GM23338 (cell line): ENCODE measurements at regions not wholly inside any gene's neighbourhood (a gene's known extent, or its start where the extent isn't known, plus 50 kb on each side); places are given as distances from the start of the nearest gene placed in this dataset.

Experiments used
- ATAC-seq: fragments of 200-7000 bp; cut with Tn5 transposase; 3 replicates; pipeline ENCODE4 v1.9.1; 2020
- DNase-seq: peaks from one replicate; pipeline ENCODE4 v3.0.0-alpha.2; 2015; ENCODE audit warnings: low spot score
- H2AFZ ChIP-seq: fragments of 200-600 bp; sonication (generic); 2 replicates; pipeline ENCODE4 v1.8.0; 2016; ENCODE audit warnings: antibody characterized with exemption, mild to moderate bottlenecking, moderate library complexity
- H3F3A ChIP-seq: fragments of 200-600 bp; sonication (generic); replicated peaks from 2 replicates; pipeline ENCODE4 v1.8.0; 2017; ENCODE audit warnings: antibody characterized with exemption, mixed run types, low read depth
- H3K27ac ChIP-seq: fragments of 200-600 bp; sonication (generic); 2 replicates; pipeline ENCODE4 v1.6.1; 2016; ENCODE audit warnings: low read depth
- H3K27me3 ChIP-seq: fragments of 200-600 bp; sonication (generic); 2 replicates; pipeline ENCODE4 v1.8.0; 2016; ENCODE audit warnings: mild to moderate bottlenecking, mixed run types, moderate library complexity; ENCODE audit not compliant: insufficient read depth
- H3K36me3 ChIP-seq: fragments of 200-600 bp; sonication (generic); 2 replicates; pipeline ENCODE4 v1.8.0; 2016; ENCODE audit warnings: mild to moderate bottlenecking; ENCODE audit not compliant: insufficient read depth
- H3K4me1 ChIP-seq: fragments of 200-600 bp; sonication (generic); 2 replicates; pipeline ENCODE4 v1.8.0; 2016; ENCODE audit warnings: mild to moderate bottlenecking, moderate library complexity; ENCODE audit not compliant: insufficient read depth
- H3K4me2 ChIP-seq: fragments of 200-600 bp; sonication (generic); 2 replicates; pipeline ENCODE4 v1.7.1; 2017; ENCODE audit warnings: mixed run types
- H3K4me3 ChIP-seq: fragments of 200-600 bp; sonication (generic); 2 replicates; pipeline ENCODE4 v1.6.1; 2016; ENCODE audit warnings: mixed run types
- H3K79me2 ChIP-seq: fragments of 200-600 bp; sonication (generic); replicated peaks from 2 replicates; pipeline ENCODE4 v1.8.0; 2017; ENCODE audit warnings: mild to moderate bottlenecking; ENCODE audit not compliant: insufficient read depth
- H3K9me2 ChIP-seq: fragments of 200-600 bp; sonication (generic); 2 replicates; pipeline ENCODE4 v1.8.0; 2017; ENCODE audit not compliant: insufficient read depth
- H4K20me1 ChIP-seq: fragments of 200-600 bp; sonication (generic); replicated peaks from 2 replicates; pipeline ENCODE4 v1.8.0; 2017; ENCODE audit warnings: mild to moderate bottlenecking; ENCODE audit not compliant: insufficient read depth
- H3K27ac Mint-ChIP-seq: 2 replicates; pipeline ENCODE4 v1.8.0; 2020; ENCODE audit warnings: inconsistent platforms, mild to moderate bottlenecking, moderate library complexity, mixed read lengths
- H3K27me3 Mint-ChIP-seq: 3 replicates; pipeline ENCODE4 v1.8.0; 2022; ENCODE audit warnings: low read depth, mild to moderate bottlenecking, moderate library complexity, mixed read lengths, inconsistent platforms; ENCODE audit not compliant: insufficient read depth, poor library complexity
- H3K36me3 Mint-ChIP-seq: 3 replicates; pipeline ENCODE4 v1.8.0; 2021; ENCODE audit warnings: low read depth, mild to moderate bottlenecking, inconsistent platforms, moderate library complexity, mixed read lengths
- H3K4me1 Mint-ChIP-seq: 3 replicates; pipeline ENCODE4 v1.8.0; 2020; ENCODE audit warnings: mild to moderate bottlenecking, inconsistent platforms, mixed read lengths
- H3K4me3 Mint-ChIP-seq: 3 replicates; pipeline ENCODE4 v1.8.0; 2021; ENCODE audit warnings: moderate library complexity, mild to moderate bottlenecking, inconsistent platforms, mixed read lengths
- H3K9me3 Mint-ChIP-seq: 3 replicates; pipeline ENCODE4 v1.8.0; 2020; ENCODE audit warnings: moderate library complexity, mild to moderate bottlenecking, inconsistent platforms, mixed read lengths
- EZH2 ChIP-seq: fragments of 200-600 bp; sonication (generic); IDR thresholded peaks from one replicate; pipeline ENCODE4 v1.8.0; 2017; ENCODE audit warnings: antibody characterized with exemption, mild to moderate bottlenecking, low read depth; ENCODE audit not compliant: unreplicated experiment
- JUNB ChIP-seq: IDR thresholded peaks from one replicate; pipeline ENCODE4 v1.6.1; 2016; ENCODE audit warnings: antibody characterized with exemption; ENCODE audit not compliant: unreplicated experiment
- NANOG ChIP-seq: IDR thresholded peaks from 2 replicates; pipeline ENCODE4 v1.6.1; 2016; ENCODE audit warnings: antibody characterized with exemption, borderline replicate concordance
- POLR2AphosphoS5 ChIP-seq: IDR thresholded peaks from 2 replicates; pipeline ENCODE4 v1.6.1; 2016; ENCODE audit warnings: antibody characterized with exemption, low read depth
- STAT1 ChIP-seq: IDR thresholded peaks from one replicate; pipeline ENCODE4 v1.6.1; 2016; ENCODE audit warnings: antibody characterized with exemption; ENCODE audit not compliant: unreplicated experiment
- ZNF331 ChIP-seq: fragments of 250-450 bp; sonication (Bioruptor Pico); IDR thresholded peaks from 2 replicates; pipeline ENCODE4 v1.5.0; 2020; ENCODE audit warnings: low read depth, mild to moderate bottlenecking, moderate library complexity
- TF ChIP-seq, protein P1 (sequence below): IDR thresholded peaks from one replicate; pipeline ENCODE4 v1.6.1; 2018; ENCODE audit warnings: antibody characterized with exemption; ENCODE audit not compliant: unreplicated experiment
- TF ChIP-seq, protein P2 (sequence below), 2 experiments: fragments of 200-600 bp in 1 of 2; sonication (generic) in 1 of 2; conservative IDR thresholded peaks; 2 replicates each; pipeline versions ENCODE4 v1.5.1 to v1.6.1; 2016 to 2017; ENCODE audit warnings: antibody characterized with exemption in 2 of 2, low read depth in 2 of 2, mild to moderate bottlenecking in 2 of 2, moderate library complexity in 1 of 2
- TF ChIP-seq, protein P3 (sequence below): IDR thresholded peaks from 2 replicates; pipeline ENCODE4 v1.6.1; 2016; ENCODE audit warnings: antibody characterized with exemption
- TF ChIP-seq, protein P4 (sequence below): fragments of 250-450 bp; sonication (Bioruptor Pico); IDR thresholded peaks from 2 replicates; pipeline ENCODE4 v1.5.0; 2020; ENCODE audit warnings: mild to moderate bottlenecking, moderate library complexity

DNA sequence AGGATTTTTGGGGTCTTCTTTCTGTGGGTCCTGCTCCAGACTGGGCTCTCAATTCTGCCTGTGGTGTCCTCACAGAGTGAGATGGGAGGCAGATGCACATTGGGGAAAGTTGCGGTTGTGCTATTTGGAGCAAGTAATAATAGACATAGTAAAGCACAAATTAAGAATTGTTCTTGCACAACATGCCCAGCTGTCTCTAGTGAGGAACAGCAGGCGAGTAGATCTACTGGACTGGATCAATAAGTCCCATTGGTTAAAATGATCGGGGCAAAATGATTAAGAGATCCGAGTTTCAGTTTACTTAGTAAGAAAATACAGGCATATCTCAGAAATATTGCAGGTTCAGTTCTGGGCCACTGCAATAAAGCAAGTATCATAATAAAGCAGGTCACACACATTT lies 448.3 kb upstream of the PROX1 start (continued):
- TF ChIP-seq, protein P1, sequence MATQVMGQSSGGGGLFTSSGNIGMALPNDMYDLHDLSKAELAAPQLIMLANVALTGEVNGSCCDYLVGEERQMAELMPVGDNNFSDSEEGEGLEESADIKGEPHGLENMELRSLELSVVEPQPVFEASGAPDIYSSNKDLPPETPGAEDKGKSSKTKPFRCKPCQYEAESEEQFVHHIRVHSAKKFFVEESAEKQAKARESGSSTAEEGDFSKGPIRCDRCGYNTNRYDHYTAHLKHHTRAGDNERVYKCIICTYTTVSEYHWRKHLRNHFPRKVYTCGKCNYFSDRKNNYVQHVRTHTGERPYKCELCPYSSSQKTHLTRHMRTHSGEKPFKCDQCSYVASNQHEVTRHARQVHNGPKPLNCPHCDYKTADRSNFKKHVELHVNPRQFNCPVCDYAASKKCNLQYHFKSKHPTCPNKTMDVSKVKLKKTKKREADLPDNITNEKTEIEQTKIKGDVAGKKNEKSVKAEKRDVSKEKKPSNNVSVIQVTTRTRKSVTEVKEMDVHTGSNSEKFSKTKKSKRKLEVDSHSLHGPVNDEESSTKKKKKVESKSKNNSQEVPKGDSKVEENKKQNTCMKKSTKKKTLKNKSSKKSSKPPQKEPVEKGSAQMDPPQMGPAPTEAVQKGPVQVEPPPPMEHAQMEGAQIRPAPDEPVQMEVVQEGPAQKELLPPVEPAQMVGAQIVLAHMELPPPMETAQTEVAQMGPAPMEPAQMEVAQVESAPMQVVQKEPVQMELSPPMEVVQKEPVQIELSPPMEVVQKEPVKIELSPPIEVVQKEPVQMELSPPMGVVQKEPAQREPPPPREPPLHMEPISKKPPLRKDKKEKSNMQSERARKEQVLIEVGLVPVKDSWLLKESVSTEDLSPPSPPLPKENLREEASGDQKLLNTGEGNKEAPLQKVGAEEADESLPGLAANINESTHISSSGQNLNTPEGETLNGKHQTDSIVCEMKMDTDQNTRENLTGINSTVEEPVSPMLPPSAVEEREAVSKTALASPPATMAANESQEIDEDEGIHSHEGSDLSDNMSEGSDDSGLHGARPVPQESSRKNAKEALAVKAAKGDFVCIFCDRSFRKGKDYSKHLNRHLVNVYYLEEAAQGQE, result no peak
- TF ChIP-seq, protein P2, sequence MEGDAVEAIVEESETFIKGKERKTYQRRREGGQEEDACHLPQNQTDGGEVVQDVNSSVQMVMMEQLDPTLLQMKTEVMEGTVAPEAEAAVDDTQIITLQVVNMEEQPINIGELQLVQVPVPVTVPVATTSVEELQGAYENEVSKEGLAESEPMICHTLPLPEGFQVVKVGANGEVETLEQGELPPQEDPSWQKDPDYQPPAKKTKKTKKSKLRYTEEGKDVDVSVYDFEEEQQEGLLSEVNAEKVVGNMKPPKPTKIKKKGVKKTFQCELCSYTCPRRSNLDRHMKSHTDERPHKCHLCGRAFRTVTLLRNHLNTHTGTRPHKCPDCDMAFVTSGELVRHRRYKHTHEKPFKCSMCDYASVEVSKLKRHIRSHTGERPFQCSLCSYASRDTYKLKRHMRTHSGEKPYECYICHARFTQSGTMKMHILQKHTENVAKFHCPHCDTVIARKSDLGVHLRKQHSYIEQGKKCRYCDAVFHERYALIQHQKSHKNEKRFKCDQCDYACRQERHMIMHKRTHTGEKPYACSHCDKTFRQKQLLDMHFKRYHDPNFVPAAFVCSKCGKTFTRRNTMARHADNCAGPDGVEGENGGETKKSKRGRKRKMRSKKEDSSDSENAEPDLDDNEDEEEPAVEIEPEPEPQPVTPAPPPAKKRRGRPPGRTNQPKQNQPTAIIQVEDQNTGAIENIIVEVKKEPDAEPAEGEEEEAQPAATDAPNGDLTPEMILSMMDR (conservative IDR thresholded peaks at IDR 0.05; ENCODE audit: low read depth in 2 of 2), result no peak
- TF ChIP-seq, protein P3, sequence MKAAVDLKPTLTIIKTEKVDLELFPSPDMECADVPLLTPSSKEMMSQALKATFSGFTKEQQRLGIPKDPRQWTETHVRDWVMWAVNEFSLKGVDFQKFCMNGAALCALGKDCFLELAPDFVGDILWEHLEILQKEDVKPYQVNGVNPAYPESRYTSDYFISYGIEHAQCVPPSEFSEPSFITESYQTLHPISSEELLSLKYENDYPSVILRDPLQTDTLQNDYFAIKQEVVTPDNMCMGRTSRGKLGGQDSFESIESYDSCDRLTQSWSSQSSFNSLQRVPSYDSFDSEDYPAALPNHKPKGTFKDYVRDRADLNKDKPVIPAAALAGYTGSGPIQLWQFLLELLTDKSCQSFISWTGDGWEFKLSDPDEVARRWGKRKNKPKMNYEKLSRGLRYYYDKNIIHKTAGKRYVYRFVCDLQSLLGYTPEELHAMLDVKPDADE, result no peak

DNA sequence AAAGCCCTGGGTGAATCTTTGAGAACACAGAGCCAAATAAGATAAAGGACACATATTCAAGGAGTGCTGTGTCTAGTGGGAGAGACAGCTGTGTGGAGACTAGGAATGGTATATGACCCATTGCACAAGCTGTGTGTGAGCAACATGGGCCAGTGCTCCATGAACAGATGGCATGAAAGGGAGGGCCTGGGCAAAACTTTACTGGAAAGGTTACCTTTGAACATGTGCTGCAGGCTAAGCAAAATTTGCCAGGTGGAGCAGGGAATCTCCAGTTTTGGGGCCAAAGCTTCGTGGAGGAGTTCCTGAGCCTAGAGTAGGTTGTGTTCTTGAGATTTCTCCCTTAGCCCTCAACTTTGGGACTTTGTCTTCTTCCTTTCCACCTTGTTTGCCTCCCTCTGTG lies 446.1 kb upstream of the PROX1 start:
- Mint-ChIP-seq H3K27ac (no peak overlapping the region), H3K4me3 (no peak overlapping the region), H3K4me1 (no peaks in the 10 kb centered on the region; the same call in 2 of the 3 replicates), H3K27me3 (no peaks in the 10 kb centered on the region), H3K9me3 (no peaks in the 10 kb centered on the region; the same call in 2 of the 3 replicates), H3K36me3 (no peaks in the 10 kb centered on the region)
- peaks cover 5% of the 10 kb centered on the region; the same call in 1 of the 2 replicates for H3K9me2 ChIP-seq
- no peak overlapping the region for H2AFZ ChIP-seq
- H3K4me1 ChIP-seq, result no peaks in the 10 kb centered on the region
- TF ChIP-seq, protein P3, result no peak
- TF ChIP-seq ZNF331 (CRISPR knock-in tag) (no peak), STAT1 (no peak), NANOG (no peak), EZH2 (no peak), JUNB (no peak), POLR2AphosphoS5 (no peak)
- TF ChIP-seq, protein P4, sequence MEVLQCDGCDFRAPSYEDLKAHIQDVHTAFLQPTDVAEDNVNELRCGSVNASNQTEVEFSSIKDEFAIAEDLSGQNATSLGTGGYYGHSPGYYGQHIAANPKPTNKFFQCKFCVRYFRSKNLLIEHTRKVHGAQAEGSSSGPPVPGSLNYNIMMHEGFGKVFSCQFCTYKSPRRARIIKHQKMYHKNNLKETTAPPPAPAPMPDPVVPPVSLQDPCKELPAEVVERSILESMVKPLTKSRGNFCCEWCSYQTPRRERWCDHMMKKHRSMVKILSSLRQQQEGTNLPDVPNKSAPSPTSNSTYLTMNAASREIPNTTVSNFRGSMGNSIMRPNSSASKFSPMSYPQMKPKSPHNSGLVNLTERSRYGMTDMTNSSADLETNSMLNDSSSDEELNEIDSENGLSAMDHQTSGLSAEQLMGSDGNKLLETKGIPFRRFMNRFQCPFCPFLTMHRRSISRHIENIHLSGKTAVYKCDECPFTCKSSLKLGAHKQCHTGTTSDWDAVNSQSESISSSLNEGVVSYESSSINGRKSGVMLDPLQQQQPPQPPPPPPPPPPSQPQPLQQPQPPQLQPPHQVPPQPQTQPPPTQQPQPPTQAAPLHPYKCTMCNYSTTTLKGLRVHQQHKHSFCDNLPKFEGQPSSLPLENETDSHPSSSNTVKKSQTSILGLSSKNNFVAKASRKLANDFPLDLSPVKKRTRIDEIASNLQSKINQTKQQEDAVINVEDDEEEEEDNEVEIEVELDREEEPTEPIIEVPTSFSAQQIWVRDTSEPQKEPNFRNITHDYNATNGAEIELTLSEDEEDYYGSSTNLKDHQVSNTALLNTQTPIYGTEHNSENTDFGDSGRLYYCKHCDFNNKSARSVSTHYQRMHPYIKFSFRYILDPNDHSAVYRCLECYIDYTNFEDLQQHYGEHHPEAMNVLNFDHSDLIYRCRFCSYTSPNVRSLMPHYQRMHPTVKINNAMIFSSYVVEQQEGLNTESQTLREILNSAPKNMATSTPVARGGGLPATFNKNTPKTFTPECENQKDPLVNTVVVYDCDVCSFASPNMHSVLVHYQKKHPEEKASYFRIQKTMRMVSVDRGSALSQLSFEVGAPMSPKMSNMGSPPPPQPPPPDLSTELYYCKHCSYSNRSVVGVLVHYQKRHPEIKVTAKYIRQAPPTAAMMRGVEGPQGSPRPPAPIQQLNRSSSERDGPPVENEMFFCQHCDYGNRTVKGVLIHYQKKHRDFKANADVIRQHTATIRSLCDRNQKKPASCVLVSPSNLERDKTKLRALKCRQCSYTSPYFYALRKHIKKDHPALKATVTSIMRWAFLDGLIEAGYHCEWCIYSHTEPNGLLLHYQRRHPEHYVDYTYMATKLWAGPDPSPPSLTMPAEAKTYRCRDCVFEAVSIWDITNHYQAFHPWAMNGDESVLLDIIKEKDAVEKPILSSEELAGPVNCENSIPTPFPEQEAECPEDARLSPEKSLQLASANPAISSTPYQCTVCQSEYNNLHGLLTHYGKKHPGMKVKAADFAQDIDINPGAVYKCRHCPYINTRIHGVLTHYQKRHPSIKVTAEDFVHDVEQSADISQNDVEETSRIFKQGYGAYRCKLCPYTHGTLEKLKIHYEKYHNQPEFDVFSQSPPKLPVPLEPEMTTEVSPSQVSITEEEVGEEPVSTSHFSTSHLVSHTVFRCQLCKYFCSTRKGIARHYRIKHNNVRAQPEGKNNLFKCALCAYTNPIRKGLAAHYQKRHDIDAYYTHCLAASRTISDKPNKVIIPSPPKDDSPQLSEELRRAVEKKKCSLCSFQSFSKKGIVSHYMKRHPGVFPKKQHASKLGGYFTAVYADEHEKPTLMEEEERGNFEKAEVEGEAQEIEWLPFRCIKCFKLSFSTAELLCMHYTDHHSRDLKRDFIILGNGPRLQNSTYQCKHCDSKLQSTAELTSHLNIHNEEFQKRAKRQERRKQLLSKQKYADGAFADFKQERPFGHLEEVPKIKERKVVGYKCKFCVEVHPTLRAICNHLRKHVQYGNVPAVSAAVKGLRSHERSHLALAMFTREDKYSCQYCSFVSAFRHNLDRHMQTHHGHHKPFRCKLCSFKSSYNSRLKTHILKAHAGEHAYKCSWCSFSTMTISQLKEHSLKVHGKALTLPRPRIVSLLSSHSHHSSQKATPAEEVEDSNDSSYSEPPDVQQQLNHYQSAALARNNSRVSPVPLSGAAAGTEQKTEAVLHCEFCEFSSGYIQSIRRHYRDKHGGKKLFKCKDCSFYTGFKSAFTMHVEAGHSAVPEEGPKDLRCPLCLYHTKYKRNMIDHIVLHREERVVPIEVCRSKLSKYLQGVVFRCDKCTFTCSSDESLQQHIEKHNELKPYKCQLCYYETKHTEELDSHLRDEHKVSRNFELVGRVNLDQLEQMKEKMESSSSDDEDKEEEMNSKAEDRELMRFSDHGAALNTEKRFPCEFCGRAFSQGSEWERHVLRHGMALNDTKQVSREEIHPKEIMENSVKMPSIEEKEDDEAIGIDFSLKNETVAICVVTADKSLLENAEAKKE (CRISPR knock-in tag), result no peak
- H4K20me1 ChIP-seq, result no peaks in the 10 kb centered on the region
- H3K79me2 ChIP-seq, result no peaks in the 10 kb centered on the region
- no peak overlapping the region for H3K4me2 ChIP-seq
- H3K4me3 ChIP-seq, result no peak overlapping the region
- DNase-seq, result no peak
- no peak for ATAC-seq
- no peaks in the 10 kb centered on the region for H3K27me3 ChIP-seq
- no peaks in the 10 kb centered on the region for H3F3A ChIP-seq
- H3K36me3 ChIP-seq, result no peaks in the 10 kb centered on the region
- no peak overlapping the region for H3K27ac ChIP-seq
